Ishikawa (cell line): ENCODE measurements at regions not wholly inside any gene's neighbourhood (a gene's known extent, or its start where the extent isn't known, plus 50 kb on each side); places are given as distances from the start of the nearest gene placed in this dataset.

Source experiments
- CREB1 ChIP-seq: IDR thresholded peaks from 2 replicates; pipeline ENCODE4 v1.6.1; 2012; ENCODE audit warnings: low read depth
- EGR1 ChIP-seq: IDR thresholded peaks from 2 replicates; pipeline ENCODE4 v1.6.1; 2012
- NFIC ChIP-seq: IDR thresholded peaks from 2 replicates; pipeline ENCODE4 v1.6.1; 2012
- RAD21 ChIP-seq: IDR thresholded peaks from 2 replicates; pipeline ENCODE4 v1.6.1; 2012; ENCODE audit warnings: low read depth
- TAF1 ChIP-seq: IDR thresholded peaks from 2 replicates; pipeline ENCODE4 v1.6.1; 2012; ENCODE audit warnings: low read depth, mild to moderate bottlenecking
- TCF12 ChIP-seq: IDR thresholded peaks from 2 replicates; pipeline ENCODE4 v1.6.1; 2012; ENCODE audit warnings: low read depth
- TEAD4 ChIP-seq: IDR thresholded peaks from 2 replicates; pipeline ENCODE4 v1.6.1; 2012
- ZBTB7A ChIP-seq: IDR thresholded peaks from 2 replicates; pipeline ENCODE4 v1.6.1; 2012; ENCODE audit warnings: low read depth
- TF ChIP-seq, protein P1 (sequence below): IDR thresholded peaks from 2 replicates; pipeline ENCODE4 v1.6.1; 2012
- TF ChIP-seq, protein P2 (sequence below): IDR thresholded peaks from 2 replicates; pipeline ENCODE4 v1.6.1; 2012; ENCODE audit warnings: low read depth, mild to moderate bottlenecking

DNA sequence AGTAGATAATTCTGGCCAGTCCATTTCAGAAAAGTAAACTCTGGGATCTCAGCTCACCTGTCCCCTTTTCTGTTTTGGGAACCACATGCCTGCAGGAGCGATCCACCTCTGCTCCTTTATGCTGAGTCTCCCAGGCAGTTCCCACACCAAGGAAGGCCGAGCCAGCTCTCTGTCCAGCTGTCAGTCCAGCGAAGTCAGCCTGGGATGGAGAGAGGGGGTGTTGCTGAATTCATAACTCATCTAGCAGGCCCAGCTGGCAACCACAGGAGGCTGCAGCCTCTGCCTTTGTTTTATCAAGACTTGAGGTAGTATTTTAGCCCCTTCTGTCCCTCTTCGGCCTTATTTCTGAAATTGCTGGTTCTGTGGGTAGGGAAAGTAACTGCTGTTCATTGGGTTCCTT lies 209.9 kb downstream of the ARL4C start:
- TF ChIP-seq, protein P1, sequence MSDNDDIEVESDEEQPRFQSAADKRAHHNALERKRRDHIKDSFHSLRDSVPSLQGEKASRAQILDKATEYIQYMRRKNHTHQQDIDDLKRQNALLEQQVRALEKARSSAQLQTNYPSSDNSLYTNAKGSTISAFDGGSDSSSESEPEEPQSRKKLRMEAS = no peak
- no peak for TF ChIP-seq TEAD4
- TF ChIP-seq TCF12 = no peak
- TF ChIP-seq, protein P2, sequence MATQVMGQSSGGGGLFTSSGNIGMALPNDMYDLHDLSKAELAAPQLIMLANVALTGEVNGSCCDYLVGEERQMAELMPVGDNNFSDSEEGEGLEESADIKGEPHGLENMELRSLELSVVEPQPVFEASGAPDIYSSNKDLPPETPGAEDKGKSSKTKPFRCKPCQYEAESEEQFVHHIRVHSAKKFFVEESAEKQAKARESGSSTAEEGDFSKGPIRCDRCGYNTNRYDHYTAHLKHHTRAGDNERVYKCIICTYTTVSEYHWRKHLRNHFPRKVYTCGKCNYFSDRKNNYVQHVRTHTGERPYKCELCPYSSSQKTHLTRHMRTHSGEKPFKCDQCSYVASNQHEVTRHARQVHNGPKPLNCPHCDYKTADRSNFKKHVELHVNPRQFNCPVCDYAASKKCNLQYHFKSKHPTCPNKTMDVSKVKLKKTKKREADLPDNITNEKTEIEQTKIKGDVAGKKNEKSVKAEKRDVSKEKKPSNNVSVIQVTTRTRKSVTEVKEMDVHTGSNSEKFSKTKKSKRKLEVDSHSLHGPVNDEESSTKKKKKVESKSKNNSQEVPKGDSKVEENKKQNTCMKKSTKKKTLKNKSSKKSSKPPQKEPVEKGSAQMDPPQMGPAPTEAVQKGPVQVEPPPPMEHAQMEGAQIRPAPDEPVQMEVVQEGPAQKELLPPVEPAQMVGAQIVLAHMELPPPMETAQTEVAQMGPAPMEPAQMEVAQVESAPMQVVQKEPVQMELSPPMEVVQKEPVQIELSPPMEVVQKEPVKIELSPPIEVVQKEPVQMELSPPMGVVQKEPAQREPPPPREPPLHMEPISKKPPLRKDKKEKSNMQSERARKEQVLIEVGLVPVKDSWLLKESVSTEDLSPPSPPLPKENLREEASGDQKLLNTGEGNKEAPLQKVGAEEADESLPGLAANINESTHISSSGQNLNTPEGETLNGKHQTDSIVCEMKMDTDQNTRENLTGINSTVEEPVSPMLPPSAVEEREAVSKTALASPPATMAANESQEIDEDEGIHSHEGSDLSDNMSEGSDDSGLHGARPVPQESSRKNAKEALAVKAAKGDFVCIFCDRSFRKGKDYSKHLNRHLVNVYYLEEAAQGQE = no peak
- TF ChIP-seq CREB1 = no peak
- TF ChIP-seq RAD21 = no peak
- TF ChIP-seq TAF1 = no peak
- no peak for TF ChIP-seq NFIC
- no peak for TF ChIP-seq EGR1
- no peak for TF ChIP-seq ZBTB7A
